Fibroblast of peridontal ligament (primary cell): ENCODE measurements at regions not wholly inside any gene's neighbourhood (a gene's known extent, or its start where the extent isn't known, plus 50 kb on each side); places are given as distances from the start of the nearest gene placed in this dataset.
A peak's percentile ranks its signal among the peaks of the same experiment; 100 is the strongest.
"Not testable (repeated sequence)": the region's sequence is repeated elsewhere in the genome, so short reads cannot be mapped to it uniquely, and the experiment has no call there.

ENCODE experiments used
- DNase-seq: peaks from one replicate; pipeline ENCODE4 v3.0.0-alpha.2; 2010; ENCODE audit errors: extremely low read depth

- DNase-seq, result no peak
Observed at GRCh38 chr11:129729216-129729615, 86.4 kb upstream of the TMEM45B start.

- no peak for DNase-seq
Observed at GRCh38 chr11:129729823-129730222, 85.8 kb upstream of the TMEM45B start.

GRCh38 chr11:129731316-129731715 is 84.3 kb upstream of the TMEM45B start:
- DNase-seq, result no peak

GRCh38 chr11:129732941-129733340 is 82.7 kb upstream of the TMEM45B start:
- no peak for DNase-seq

- no peak for DNase-seq
Observed at GRCh38 chr11:129733384-129733783, 82.3 kb upstream of the TMEM45B start.

- no peak for DNase-seq
Observed at GRCh38 chr11:129733981-129734380, 81.7 kb upstream of the TMEM45B start.

- DNase-seq, result no peak
Observed at GRCh38 chr11:129734654-129735053, 81.0 kb upstream of the TMEM45B start.

- no peak for DNase-seq
Observed at GRCh38 chr11:129737831-129738230, 77.8 kb upstream of the TMEM45B start.

GRCh38 chr11:129738242-129738641 is 77.4 kb upstream of the TMEM45B start:
- DNase-seq, result no peak

GRCh38 chr11:129739339-129739738 is 76.3 kb upstream of the TMEM45B start:
- no peak for DNase-seq

- DNase-seq, result no peak
Observed at GRCh38 chr11:129740125-129740719, 75.4 kb upstream of the TMEM45B start.

- peak; percentile 2 for DNase-seq
Observed at GRCh38 chr11:129743112-129743815, 72.4 kb upstream of the TMEM45B start.

GRCh38 chr11:129747071-129747470 is 68.6 kb upstream of the TMEM45B start:
- DNase-seq, result no peak

- no peak for DNase-seq
Observed at GRCh38 chr11:129749141-129749540, 66.5 kb upstream of the TMEM45B start.

GRCh38 chr11:129750343-129751292 is 65.0 kb upstream of the TMEM45B start:
- DNase-seq, result peak; percentile 77

GRCh38 chr11:129751511-129751910 is 64.1 kb upstream of the TMEM45B start:
- no peak for DNase-seq

GRCh38 chr11:129763569-129763968 is 52.1 kb upstream of the TMEM45B start:
- not testable (repeated sequence) for DNase-seq

- DNase-seq, result not testable (repeated sequence)
Observed at GRCh38 chr11:129764204-129764603, 51.4 kb upstream of the TMEM45B start.
